ENCODE measurements at regions not wholly inside any gene's neighbourhood (a gene's known extent, or its start where the extent isn't known, plus 50 kb on each side); places are given as distances from the start of the nearest gene placed in this dataset.
"Not testable (repeated sequence)": the region's sequence is repeated elsewhere in the genome, so short reads cannot be mapped to it uniquely, and the experiment has no call there.

- Histone ChIP-seq H3K4me3 (ENCODE audit: low read depth, low read length) (no peak overlapping the region), H3K27me3 (replicated peaks; ENCODE audit: control insufficient read depth, insufficient read depth, low read length) (no peaks in the 10 kb centered on the region), H3K9me3 (no peaks in the 10 kb centered on the region), H3K4me1 (peaks cover 42% of the 10 kb centered on the region), H3K36me3 (ENCODE audit: control insufficient read depth, insufficient read depth, low read length) (no peaks in the 10 kb centered on the region)
- ChIA-PET POLR2A (no interaction called here), CTCF (no interaction called here)
- intact Hi-C loops (cut with micrococcal nuclease; ENCODE audit: unreplicated experiment): no loop called here
- H3K4me1 Mint-ChIP-seq (ENCODE audit: low read depth, unreplicated experiment): peaks cover 20% of the 10 kb centered on the region
- no peak for DNase-seq
- BruUV-seq (replicated peaks): no TSS peak
- no peaks in the 10 kb centered on the region for H3K36me3 Mint-ChIP-seq (ENCODE audit: insufficient read depth, unreplicated experiment)
- no peak for TF ChIP-seq CTCF (IDR thresholded peaks at IDR 0.05; ENCODE audit: insufficient read depth in 1 of 2, low read depth in 1 of 2, low read length in 1 of 2, severe bottlenecking in 1 of 2, unreplicated experiment in 1 of 2)
- H3K27ac Mint-ChIP-seq (ENCODE audit: unreplicated experiment): no peak overlapping the region
- H3K9me3 Mint-ChIP-seq (ENCODE audit: unreplicated experiment): peaks cover 9% of the 10 kb centered on the region
- no peaks in the 10 kb centered on the region for H3K27me3 Mint-ChIP-seq (ENCODE audit: insufficient read depth, unreplicated experiment)
- H3K4me3 Mint-ChIP-seq (ENCODE audit: unreplicated experiment): no peak overlapping the region
These were observed 96.7 kb upstream of the MED13L start for GRCh38 chr12:116374207-116374606.

GRCh38 chr12:116375278-116375842 lies 97.9 kb upstream of the MED13L start:
- intact Hi-C loops (cut with micrococcal nuclease; ENCODE audit: unreplicated experiment): no loop called here
- no peak for DNase-seq
- Histone ChIP-seq H3K4me3 (ENCODE audit: low read depth, low read length) (no peak overlapping the region), H3K9me3 (no peaks in the 10 kb centered on the region), H3K4me1 (peaks cover 35% of the 10 kb centered on the region), H3K36me3 (ENCODE audit: control insufficient read depth, insufficient read depth, low read length) (no peaks in the 10 kb centered on the region), H3K27me3 (replicated peaks; ENCODE audit: control insufficient read depth, insufficient read depth, low read length) (no peaks in the 10 kb centered on the region)
- Mint-ChIP-seq H3K27ac (ENCODE audit: unreplicated experiment) (no peak overlapping the region), H3K4me1 (ENCODE audit: low read depth, unreplicated experiment) (peaks cover 22% of the 10 kb centered on the region), H3K36me3 (ENCODE audit: insufficient read depth, unreplicated experiment) (no peaks in the 10 kb centered on the region), H3K9me3 (ENCODE audit: unreplicated experiment) (peaks cover 9% of the 10 kb centered on the region), H3K27me3 (ENCODE audit: insufficient read depth, unreplicated experiment) (no peaks in the 10 kb centered on the region), H3K4me3 (ENCODE audit: unreplicated experiment) (no peak overlapping the region)
- TF ChIP-seq CTCF (IDR thresholded peaks at IDR 0.05; ENCODE audit: insufficient read depth in 1 of 2, low read depth in 1 of 2, low read length in 1 of 2, severe bottlenecking in 1 of 2, unreplicated experiment in 1 of 2): no peak
- no TSS peak for BruUV-seq (replicated peaks)
- ChIA-PET CTCF (no interaction called here), POLR2A (no interaction called here)

GRCh38 chr12:116376354-116377193 lies 99.1 kb upstream of the MED13L start:
- peaks cover 9% of the 10 kb centered on the region for H3K9me3 Mint-ChIP-seq (ENCODE audit: unreplicated experiment)
- H3K4me1 Mint-ChIP-seq (ENCODE audit: low read depth, unreplicated experiment): peaks cover 28% of the 10 kb centered on the region
- no peaks in the 10 kb centered on the region for H3K27me3 Mint-ChIP-seq (ENCODE audit: insufficient read depth, unreplicated experiment)
- H3K27me3 ChIP-seq (replicated peaks; ENCODE audit: control insufficient read depth, insufficient read depth, low read length): no peaks in the 10 kb centered on the region
- H3K27ac Mint-ChIP-seq (ENCODE audit: unreplicated experiment): no peak overlapping the region
- DNase-seq: no peak
- H3K4me3 ChIP-seq (ENCODE audit: low read depth, low read length): no peak overlapping the region
- intact Hi-C loops (cut with micrococcal nuclease; ENCODE audit: unreplicated experiment): no loop called here
- CTCF ChIA-PET: interaction anchor here (0.6 kb wide), 1 partner anchor 12 kb away, joined by 3 read pairs; no protein-coding TSS in a partner anchor
- no peak overlapping the region for H3K4me3 Mint-ChIP-seq (ENCODE audit: unreplicated experiment)
- BruUV-seq (replicated peaks): no TSS peak
- H3K36me3 Mint-ChIP-seq (ENCODE audit: insufficient read depth, unreplicated experiment): no peaks in the 10 kb centered on the region
- no peaks in the 10 kb centered on the region for H3K36me3 ChIP-seq (ENCODE audit: control insufficient read depth, insufficient read depth, low read length)
- TF ChIP-seq CTCF (IDR thresholded peaks at IDR 0.05; ENCODE audit: insufficient read depth in 1 of 2, low read depth in 1 of 2, low read length in 1 of 2, severe bottlenecking in 1 of 2, unreplicated experiment in 1 of 2): no peak
- peaks cover 39% of the 10 kb centered on the region for H3K4me1 ChIP-seq
- H3K9me3 ChIP-seq: no peaks in the 10 kb centered on the region
- POLR2A ChIA-PET: interaction anchor here (1.0 kb wide), 1 partner anchor 8 kb away, joined by 3 read pairs; no protein-coding TSS in a partner anchor

GRCh38 chr12:116377194-116377571 lies 99.7 kb upstream of the MED13L start:
- peaks cover 34% of the 10 kb centered on the region for H3K4me1 Mint-ChIP-seq (ENCODE audit: low read depth, unreplicated experiment)
- intact Hi-C loops (cut with micrococcal nuclease; ENCODE audit: unreplicated experiment); H3K4me3 ChIP-seq (ENCODE audit: low read depth, low read length); POLR2A ChIA-PET; H3K36me3 Mint-ChIP-seq (ENCODE audit: insufficient read depth, unreplicated experiment); CTCF ChIA-PET; H3K27me3 Mint-ChIP-seq (ENCODE audit: insufficient read depth, unreplicated experiment); H3K36me3 ChIP-seq (ENCODE audit: control insufficient read depth, insufficient read depth, low read length); H3K27me3 ChIP-seq (replicated peaks; ENCODE audit: control insufficient read depth, insufficient read depth, low read length); H3K9me3 ChIP-seq; BruUV-seq (replicated peaks); DNase-seq; H3K27ac Mint-ChIP-seq (ENCODE audit: unreplicated experiment); H3K4me3 Mint-ChIP-seq (ENCODE audit: unreplicated experiment); H3K9me3 Mint-ChIP-seq (ENCODE audit: unreplicated experiment): not testable (repeated sequence)
- H3K4me1 ChIP-seq: peaks cover 44% of the 10 kb centered on the region
